Neural crest cell (in vitro differentiated cells): ENCODE measurements at regions not wholly inside any gene's neighbourhood (a gene's known extent, or its start where the extent isn't known, plus 50 kb on each side); places are given as distances from the start of the nearest gene placed in this dataset.

ENCODE experiments used
- DNase-seq: peaks from one replicate; pipeline ENCODE4 v3.0.0; 2021; ENCODE audit warnings: low read depth, mixed read lengths, low spot score
- H3K27ac Mint-ChIP-seq: one replicate; pipeline ENCODE4 v1.8.0; 2021; ENCODE audit warnings: mild to moderate bottlenecking, mixed read lengths; ENCODE audit not compliant: unreplicated experiment
- H3K27me3 Mint-ChIP-seq: 2 replicates; pipeline ENCODE4 v1.8.0; 2021; ENCODE audit warnings: low read depth, mild to moderate bottlenecking, mixed read lengths
- H3K36me3 Mint-ChIP-seq: 2 replicates; pipeline ENCODE4 v1.8.0; 2021; ENCODE audit warnings: low read depth, mild to moderate bottlenecking, mixed read lengths
- H3K4me1 Mint-ChIP-seq: 2 replicates; pipeline ENCODE4 v1.8.0; 2021; ENCODE audit warnings: mixed read lengths
- H3K4me3 Mint-ChIP-seq: one replicate; pipeline ENCODE4 v1.8.0; 2021; ENCODE audit warnings: mild to moderate bottlenecking, mixed read lengths
- H3K9me3 Mint-ChIP-seq: 2 replicates; pipeline ENCODE4 v1.8.0; 2021; ENCODE audit warnings: mixed read lengths
- CTCF ChIP-seq: fragments of 200-600 bp; sonication (generic); conservative IDR thresholded peaks from 2 replicates; pipeline ENCODE4 v1.5.0; 2021; ENCODE audit warnings: antibody characterized with exemption, mild to moderate bottlenecking

- DNase-seq, result no peak
- TF ChIP-seq CTCF, result no peak
- Mint-ChIP-seq H3K4me3 (no peak overlapping the region), H3K9me3 (no peaks in the 10 kb centered on the region), H3K36me3 (no peaks in the 10 kb centered on the region), H3K27me3 (no peaks in the 10 kb centered on the region), H3K4me1 (peaks cover 11% of the 10 kb centered on the region), H3K27ac (no peak overlapping the region)
These were observed 105.1 kb downstream of the MANEA start for GRCh38 chr6:95682476-95682875.

GRCh38 chr6:95685822-95686221 lies 108.5 kb downstream of the MANEA start:
- H3K9me3 Mint-ChIP-seq, result peaks cover under 1% of the 10 kb centered on the region
- no peak overlapping the region for H3K4me3 Mint-ChIP-seq
- DNase-seq, result no peak
- no peak for TF ChIP-seq CTCF
- H3K36me3 Mint-ChIP-seq, result no peaks in the 10 kb centered on the region
- no peak overlapping the region for H3K27ac Mint-ChIP-seq
- peaks cover 2% of the 10 kb centered on the region for H3K27me3 Mint-ChIP-seq
- peaks cover 11% of the 10 kb centered on the region for H3K4me1 Mint-ChIP-seq

GRCh38 chr6:95686272-95686671 lies 108.9 kb downstream of the MANEA start:
- DNase-seq, result no peak
- no peak overlapping the region for H3K27ac Mint-ChIP-seq
- peaks cover 11% of the 10 kb centered on the region for H3K4me1 Mint-ChIP-seq
- H3K4me3 Mint-ChIP-seq, result no peak overlapping the region
- H3K36me3 Mint-ChIP-seq, result no peaks in the 10 kb centered on the region
- peaks cover 3% of the 10 kb centered on the region for H3K9me3 Mint-ChIP-seq
- TF ChIP-seq CTCF, result no peak
- peaks cover 5% of the 10 kb centered on the region for H3K27me3 Mint-ChIP-seq

- H3K4me3 Mint-ChIP-seq, result no peak overlapping the region
- H3K27me3 Mint-ChIP-seq, result peaks cover 5% of the 10 kb centered on the region
- H3K4me1 Mint-ChIP-seq, result peaks cover 11% of the 10 kb centered on the region
- no peaks in the 10 kb centered on the region for H3K36me3 Mint-ChIP-seq
- H3K9me3 Mint-ChIP-seq, result peaks cover 3% of the 10 kb centered on the region
- H3K27ac Mint-ChIP-seq, result no peak overlapping the region
- no peak for TF ChIP-seq CTCF
- DNase-seq, result no peak
These were observed 109.6 kb downstream of the MANEA start for GRCh38 chr6:95686895-95687294.

- no peak for TF ChIP-seq CTCF
- Mint-ChIP-seq H3K9me3 (peaks cover 3% of the 10 kb centered on the region), H3K27ac (no peak overlapping the region), H3K4me1 (peaks cover 11% of the 10 kb centered on the region), H3K27me3 (peaks cover 5% of the 10 kb centered on the region), H3K4me3 (no peak overlapping the region), H3K36me3 (no peaks in the 10 kb centered on the region)
- no peak for DNase-seq
These were observed 110.5 kb downstream of the MANEA start for GRCh38 chr6:95687839-95688238.

- no peak for DNase-seq
- H3K4me3 Mint-ChIP-seq, result no peak overlapping the region
- peaks cover 11% of the 10 kb centered on the region for H3K4me1 Mint-ChIP-seq
- no peak for TF ChIP-seq CTCF
- H3K9me3 Mint-ChIP-seq, result peaks cover 3% of the 10 kb centered on the region
- H3K27me3 Mint-ChIP-seq, result peaks cover 5% of the 10 kb centered on the region
- H3K36me3 Mint-ChIP-seq, result no peaks in the 10 kb centered on the region
- no peak overlapping the region for H3K27ac Mint-ChIP-seq
These were observed 113.0 kb downstream of the MANEA start for GRCh38 chr6:95690328-95690727.
